ENCODE measurements at regions not wholly inside any gene's neighbourhood (a gene's known extent, or its start where the extent isn't known, plus 50 kb on each side); places are given as distances from the start of the nearest gene placed in this dataset.
"Not testable (repeated sequence)": the region's sequence is repeated elsewhere in the genome, so short reads cannot be mapped to it uniquely, and the experiment has no call there.

DNA sequence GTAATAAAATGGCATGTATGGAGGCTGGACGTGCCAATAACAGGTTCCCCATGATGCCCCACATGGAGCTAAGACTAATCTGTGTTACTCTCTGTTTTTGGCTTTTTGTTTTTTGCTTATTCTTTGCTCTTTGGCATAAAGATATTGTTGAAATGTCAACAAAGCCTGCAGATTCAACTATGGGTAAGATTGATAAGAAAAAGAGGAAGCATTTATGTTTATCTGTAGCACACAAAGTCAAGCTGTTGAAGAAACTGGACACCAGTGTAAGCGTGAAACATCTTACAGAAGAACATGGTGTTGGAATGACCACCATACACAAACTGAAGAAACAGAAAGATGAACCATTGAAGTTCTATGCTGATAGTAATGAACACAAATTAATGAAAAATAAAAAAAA is 402.7 kb downstream of the LTN1 start:
- no peak for DNase-seq (ENCODE audit: low read depth in 2 of 2)

DNA sequence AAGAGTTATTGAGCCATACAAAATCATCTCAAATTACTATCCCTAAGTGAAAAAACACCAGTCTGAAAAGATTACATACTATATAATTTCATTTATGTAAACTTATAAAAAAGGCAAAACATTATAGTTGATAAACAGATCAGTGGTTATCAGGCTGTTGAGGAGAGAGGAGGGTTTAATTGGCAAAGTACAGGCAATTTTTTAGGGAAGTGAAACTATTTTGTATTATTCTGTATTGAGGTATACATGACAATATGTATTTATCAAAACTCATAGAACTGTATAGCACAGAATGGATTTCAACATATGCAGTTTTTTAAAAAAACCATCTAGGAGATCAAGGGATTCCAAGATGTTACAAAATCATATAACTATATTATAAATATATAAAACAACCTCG is 403.7 kb downstream of the LTN1 start:
- no peak for DNase-seq (ENCODE audit: low read depth in 2 of 2)

DNA sequence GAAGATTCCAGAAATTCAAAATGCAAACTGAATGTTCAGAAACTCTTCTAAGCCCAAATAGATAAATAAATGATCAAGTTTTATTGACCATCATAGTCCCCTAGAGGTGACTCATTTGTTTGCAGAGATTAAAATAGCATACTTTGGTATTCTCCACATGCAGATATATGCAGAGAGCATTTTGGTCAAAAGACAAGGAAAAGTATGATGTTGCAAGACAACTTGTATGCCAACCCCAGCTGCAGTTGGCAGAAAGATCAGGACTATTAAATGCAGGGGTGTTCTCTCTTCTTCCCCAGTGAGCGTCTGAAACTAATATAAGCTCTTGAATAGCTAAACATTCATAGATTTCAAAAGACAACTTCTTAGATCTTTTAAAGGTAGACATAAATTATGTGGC is 404.9 kb downstream of the LTN1 start:
- DNase-seq (ENCODE audit: low read depth in 2 of 2), result no peak

DNA sequence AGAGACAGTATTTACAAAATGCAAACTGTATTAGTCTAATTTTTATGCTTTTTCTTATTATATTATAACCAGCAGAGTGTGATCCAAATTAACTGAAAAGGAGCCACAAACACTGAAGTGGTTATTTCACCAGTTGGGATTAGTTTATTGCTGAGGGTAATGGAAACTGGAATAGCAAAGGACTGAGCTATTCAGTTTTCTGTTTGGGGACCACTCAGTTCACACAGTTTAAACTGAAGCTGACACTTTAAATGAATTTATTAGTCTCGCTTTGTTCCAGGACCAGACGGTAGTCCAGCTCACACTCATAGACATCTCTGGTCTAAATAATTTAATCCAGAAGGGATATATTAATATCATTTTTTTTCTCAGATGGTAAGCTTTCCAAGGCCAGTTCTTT is 410.7 kb downstream of the LTN1 start:
- DNase-seq (ENCODE audit: low read depth in 2 of 2), result no peak

DNA sequence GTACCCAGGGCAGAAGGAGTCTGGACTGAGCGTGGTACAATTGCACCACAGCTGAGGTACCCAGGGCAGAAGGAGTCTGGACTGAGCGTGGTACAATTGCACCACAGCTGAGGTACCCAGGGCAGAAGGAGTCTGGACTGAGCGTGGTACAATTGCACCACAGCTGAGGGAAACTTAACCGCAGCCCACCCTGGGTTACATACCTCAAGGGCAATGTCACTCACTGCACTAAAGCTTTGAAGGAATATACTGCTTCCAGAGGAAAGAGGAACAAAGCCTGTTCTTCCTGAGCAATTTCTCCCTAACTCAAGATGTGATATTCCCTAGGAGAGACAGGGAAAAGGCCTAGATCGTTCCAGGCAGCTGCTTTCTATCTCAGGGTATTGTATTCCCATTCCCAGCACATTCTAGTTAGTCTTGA is 411.4 kb downstream of the LTN1 start:
- not testable (repeated sequence) for DNase-seq (ENCODE audit: low read depth in 2 of 2)

DNA sequence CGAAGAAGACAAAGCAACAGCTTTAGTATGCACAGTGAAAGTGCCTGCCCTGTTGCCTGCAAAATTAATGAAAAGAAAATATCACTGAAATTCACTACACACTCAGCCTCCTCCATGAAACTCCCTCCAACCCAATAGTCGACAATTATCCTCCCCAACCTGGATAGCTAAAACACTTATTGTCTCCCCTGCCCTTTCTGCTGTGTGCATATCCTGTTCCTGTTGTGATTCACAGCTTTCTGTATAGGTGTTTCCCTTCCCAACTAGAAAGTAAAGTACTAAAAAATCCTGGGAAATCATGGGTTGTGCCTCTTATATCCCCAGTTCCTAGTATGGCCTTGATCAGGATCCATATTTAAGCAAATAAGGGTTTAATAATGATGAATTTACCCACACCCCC is 412.1 kb downstream of the LTN1 start:
- no peak for DNase-seq (ENCODE audit: low read depth in 2 of 2)

DNA sequence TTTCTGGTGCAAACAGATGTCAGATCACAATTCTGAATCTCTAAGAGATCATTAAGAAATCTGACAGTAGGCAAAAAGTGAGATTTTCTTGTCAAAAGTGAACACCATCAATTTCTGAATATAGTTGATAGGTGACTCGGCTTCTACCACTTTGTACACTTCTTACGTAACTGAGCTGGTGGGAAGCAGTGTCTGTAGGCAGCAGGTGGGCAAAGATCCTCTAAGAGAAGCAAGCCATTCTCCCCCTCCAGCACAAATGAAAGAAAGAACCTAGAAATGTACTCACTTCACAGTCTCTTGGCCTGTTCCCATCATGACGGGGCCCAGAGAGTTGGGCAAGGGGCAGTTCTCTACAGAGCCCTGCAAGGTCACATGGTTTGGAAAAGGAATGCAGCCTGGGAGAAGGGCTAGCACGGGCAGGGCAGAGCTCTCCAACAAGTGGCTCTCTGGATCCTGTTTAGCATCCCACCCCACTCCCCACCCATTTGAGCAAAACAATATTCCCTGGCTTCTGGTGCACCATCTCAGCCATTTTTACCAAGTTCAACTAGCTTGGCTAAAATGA is 412.6 kb downstream of the LTN1 start:
- no peak for DNase-seq (ENCODE audit: low read depth in 2 of 2)

DNA sequence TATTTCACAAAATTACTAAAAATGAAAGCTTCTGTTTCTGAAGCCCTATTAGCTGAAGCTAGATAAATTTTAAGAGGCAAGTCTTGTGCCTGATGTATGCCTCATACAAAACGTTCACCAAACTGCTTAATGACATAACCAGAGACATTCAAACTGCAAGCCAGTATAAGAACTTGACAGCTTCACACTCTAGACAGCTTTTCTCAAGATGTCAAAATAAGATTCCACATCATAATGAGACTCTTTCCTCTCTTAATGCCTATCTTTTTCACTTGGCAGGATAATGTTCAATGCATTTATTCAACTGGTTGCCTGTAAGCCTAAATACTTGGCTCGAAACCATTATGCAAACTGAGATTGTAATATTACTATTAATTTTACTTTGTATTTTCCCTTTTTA is 424.0 kb downstream of the LTN1 start:
- DNase-seq (ENCODE audit: low read depth in 2 of 2), result no peak

DNA sequence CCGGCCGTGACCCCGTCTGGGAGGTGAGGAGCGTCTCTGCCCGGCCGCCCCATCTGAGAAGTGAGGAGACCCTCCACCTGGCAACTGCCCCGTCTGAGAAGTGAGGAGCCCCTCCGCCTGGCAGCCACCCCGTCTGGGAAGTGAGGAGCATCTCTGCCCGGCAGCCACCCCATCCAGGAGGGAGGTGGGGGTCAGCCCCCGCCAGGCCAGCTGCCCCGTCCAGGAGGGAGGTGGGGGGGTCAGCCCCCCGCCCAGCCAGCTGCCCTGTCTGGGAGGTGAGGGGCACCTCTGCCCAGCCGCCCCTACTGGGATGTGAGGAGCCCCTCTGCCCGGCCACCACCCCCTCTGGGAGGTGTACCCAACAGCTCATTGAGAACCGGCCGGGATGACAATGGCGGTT is 428.7 kb downstream of the LTN1 start:
- not testable (repeated sequence) for DNase-seq (ENCODE audit: low read depth in 2 of 2)

DNA sequence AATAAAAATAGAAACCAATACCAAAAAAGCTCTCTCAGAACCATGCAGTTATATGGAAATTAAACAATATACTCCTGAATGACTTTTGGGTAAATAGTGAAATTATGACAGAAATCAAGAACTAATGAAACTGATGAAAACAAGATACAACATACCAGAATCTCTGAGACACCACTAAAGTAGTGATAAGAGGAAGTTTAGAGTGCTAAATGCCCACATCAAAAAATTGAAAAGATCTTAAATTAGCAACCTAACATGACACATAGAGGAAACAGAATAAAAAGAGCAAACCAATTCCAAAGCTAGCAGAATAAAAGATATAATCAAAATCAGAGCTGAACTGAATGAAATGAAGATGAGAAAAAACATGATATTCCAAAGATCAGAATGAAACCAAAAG is 430.9 kb downstream of the LTN1 start:
- no peak for DNase-seq (ENCODE audit: low read depth in 2 of 2)

DNA sequence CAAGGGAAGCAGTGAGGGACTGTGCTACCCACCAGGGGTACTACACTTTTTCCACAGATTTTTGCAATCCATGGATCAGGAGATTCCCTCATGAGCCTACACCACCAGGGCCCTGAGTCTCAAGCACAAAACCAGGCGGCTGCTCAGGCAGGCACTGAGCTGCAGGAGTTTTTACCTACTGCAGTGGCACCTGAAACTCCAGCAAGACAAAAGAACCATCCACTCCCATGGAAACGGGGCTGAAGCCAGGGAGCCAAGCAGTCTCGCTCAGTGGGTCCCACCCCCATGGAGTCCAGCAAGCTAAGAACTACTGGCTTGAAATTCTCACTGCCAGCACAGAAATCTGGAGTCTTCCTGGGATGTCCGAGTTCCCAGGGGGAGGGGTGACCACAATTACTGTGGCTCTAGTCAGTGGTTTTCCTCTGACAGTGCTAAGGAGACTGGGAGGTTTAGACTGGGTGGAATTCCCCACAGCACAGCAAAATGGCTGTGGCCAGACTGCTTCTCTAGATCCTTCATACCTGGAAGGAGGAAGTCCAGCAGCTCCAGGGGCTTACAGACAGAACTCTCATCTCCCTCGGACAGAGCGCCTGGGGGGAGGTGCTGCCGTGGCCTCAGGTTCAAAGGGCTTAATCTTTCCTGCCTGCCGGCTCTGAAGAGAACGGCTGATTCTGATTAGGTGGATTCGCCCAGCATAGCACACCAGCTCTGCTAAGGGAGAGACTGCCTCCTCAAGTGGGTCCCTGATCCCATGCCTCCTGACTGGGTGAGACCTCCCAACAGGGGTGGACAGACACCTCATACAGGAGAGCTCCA is 437.8 kb downstream of the LTN1 start:
- DNase-seq (ENCODE audit: low read depth in 2 of 2), result no peak

DNA sequence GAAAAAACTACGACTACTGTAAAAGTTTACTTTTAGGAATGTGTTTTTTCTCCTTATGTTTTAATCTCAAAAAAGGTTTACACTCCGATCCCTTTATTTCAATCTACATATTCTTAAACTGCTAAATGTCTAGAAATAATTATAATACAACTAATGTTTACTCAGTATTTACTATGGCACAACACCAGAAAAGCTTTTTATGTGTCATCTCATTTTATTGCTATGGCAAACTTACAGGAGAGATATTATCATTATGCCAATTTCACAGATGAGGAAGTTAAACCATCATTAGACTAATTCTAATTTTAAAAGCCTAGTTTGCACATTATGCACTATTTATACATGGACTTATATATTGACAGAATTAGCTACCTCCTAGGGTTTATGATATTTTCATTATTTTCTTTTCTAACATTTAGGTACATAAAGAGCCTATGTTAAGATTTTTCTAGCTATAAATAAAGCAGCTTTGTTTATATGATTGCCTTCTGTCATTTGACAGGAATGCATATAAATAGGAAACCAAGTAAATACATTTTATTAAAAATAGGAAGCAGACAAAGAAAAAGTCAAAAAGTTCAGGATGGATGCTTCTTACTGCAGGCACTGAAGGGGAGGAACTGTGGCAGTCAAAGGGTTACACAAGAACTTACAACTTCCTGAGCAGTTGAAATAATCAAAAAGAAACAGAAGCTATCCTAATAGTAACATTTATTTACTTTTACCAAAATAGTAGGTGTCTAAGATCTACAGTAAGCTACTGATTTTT is 442.4 kb downstream of the LTN1 start:
- DNase-seq (ENCODE audit: low read depth in 2 of 2), result no peak

DNA sequence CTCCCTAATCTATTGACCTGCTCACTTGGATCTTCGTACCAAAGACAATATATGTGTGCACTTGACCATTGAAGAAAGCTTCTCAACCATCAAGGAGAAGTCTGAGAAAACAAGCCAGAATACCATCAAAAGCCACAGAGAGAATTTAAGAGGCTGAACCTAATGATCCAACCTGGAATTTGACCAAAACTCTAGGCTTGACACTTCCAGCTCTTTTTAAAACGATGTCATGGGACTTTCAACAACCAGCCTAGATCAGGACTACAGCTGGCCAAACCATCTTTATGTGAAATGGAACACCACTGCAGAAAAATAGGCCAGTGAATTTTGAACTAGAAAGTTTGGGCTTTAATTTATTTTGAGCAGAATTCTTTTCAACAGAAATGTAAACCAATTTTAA is 444.4 kb downstream of the LTN1 start:
- no peak for DNase-seq (ENCODE audit: low read depth in 2 of 2)

DNA sequence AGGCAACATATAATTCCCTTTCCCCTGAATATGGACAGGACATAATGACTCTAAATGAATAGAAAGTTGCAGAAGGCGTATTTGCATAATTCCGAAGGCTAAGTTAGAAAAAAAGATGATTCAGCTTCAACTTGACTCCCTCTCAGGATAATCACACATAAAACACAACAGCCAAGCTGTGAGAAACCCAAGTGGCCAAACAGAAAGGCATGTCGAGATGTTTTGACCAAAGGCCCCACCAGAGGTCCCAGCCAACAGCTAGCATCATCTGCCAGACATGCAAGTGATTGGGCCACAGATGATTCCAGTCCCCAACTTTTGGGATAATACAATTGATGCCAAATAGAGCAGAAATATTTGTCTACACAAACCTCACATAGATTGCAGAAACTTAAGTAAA is 444.9 kb downstream of the LTN1 start:
- no peak for DNase-seq (ENCODE audit: low read depth in 2 of 2)

DNA sequence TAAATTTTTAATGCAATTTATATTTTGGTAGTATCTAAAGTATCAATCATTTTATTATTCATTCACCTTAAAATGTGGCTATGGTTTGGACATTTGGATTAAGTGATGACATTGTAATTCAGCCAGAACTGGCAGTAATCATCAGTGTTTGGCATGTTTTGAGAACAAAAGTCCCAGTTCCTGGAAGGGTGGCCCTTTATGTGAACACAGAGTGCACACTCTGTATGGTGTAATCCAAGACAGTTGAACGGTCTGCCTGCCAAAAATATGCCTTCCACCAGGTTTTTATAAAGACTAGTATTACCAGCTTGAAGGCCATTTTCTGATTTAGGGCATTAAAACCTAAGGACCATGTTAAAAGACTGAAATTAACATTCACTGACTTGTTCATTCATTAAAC is 448.7 kb downstream of the LTN1 start:
- no peak for DNase-seq (ENCODE audit: low read depth in 2 of 2)

DNA sequence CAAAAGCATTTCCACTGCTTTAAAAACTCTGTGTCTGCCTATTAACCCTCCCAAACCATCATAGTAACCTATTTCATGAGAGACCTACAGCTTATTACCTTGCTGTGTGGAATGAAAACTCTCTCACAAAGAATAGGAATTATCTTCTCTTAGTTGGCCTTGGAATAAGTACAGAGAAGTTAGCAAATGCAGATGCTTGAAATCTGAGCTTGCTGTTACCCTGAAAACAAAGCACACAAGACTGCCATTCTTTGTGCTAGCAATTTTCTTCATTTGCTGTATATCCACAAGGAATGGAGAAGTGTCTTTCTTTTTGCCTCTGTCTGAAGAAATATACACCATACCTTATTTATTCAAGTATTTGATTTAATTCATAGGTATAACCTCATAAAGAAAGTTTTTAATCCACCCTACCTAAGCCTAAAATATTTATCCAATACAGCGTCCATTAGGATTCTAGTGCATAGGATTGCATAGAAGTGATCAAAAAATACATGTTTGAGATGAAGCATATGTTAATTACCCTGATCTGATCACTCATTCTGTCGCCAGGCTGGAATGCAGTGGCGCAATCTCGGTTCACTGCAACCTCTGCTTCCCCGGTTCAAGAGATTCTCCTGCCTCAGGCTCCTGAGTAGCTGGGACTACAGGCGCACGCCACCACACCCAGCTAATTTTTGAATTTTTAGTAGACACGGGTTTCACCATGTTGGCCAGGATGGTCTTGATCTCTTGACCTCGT is 451.1 kb downstream of the LTN1 start:
- DNase-seq (ENCODE audit: low read depth in 2 of 2), result no peak

DNA sequence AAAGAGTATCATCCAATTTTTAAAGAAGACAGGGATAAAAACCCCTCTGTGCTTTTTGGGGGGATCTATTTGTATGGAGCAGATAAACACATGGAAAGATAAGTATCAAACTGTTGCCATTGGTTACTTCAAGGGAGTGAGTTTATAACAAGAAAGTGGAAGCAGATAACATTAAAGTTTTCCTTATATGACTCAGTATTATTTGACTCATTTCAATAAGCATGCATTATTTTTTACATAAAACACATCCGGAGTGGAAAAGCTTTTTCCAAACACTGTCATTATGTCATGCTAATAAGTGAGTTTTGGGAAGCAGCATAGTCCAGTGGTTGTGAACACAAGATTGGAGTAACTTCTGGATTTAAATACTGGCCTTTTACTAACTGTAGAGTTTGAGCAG is 452.2 kb downstream of the LTN1 start:
- DNase-seq (ENCODE audit: low read depth in 2 of 2), result no peak

DNA sequence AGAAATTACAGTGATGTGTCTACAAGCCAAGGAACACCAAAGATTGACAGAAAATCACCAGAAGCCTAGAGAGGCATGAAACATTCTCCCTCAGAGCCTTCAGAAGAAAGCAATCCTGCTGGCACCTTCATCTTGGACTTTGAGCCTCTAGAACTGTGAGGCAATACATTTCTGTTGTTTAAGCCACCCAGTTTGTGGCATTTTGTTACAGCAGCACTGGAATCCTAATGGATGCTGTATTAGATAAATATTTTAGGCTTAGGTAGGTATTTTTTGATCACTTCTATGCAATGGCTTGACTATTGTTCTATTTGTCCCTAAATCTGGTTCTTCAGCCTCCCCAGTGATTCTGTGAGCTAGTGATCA is 453.1 kb downstream of the LTN1 start:
- no peak for DNase-seq (ENCODE audit: low read depth in 2 of 2)

DNA sequence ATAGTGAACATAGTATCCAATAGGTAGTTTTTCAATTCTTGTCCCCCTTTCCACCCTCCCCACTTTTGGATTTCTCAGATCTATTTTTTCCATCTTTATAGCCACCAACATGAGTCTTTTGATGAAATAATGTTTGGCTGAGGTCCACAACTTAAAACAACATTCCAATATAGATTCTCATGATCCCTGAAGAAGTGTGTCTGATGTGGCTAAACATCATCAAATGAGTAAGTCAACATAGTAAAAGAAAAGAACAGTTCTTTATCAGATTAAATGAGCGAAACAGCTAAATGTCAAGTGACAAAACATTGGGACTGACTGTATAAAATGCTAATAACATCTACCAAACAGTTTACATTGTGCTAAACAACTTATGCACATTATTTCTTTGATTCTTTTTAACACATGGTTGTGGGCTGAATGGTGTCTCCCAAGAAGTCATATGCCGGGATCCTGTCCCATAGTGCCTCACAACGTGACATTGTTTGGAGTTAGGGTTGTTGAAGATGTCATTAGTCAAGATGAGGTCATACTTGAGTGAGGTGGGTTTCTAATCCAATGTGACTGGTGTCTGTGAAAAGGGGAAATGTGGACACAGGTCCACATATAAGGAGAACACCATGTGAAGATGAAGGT is 453.6 kb downstream of the LTN1 start:
- DNase-seq (ENCODE audit: low read depth in 2 of 2), result no peak

DNA sequence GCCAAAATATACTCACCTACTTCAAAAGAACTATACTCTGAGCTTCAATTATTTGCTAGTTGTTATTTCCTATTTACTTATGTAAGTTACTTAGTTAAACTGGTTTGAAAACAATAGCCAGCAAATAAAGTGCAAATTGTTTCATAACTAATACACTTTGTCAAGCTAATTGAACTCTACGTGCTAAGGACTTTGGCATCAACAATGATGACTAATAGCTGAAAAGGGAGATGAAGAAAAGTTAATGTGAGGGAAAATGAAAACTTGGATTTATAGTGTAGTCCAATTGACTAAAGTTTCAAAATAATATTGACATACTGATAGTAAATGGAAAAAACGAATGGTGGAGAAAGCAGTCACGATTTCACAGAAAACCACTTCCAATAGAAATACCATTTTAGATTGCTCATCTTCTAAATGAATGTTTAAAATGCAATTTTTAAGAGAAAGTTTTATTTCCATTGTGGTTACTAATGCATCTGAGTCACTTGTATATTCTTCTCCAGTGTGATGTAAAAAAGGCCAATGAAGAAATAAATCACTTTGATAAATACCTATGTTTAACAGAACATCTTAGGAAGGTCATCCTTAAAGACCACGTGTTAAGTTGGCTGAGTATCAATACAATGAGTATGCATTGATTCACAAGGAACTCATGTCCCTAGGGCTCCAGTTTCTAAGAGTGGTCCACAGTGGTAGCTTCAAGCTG is 455.2 kb downstream of the LTN1 start:
- no peak for DNase-seq (ENCODE audit: low read depth in 2 of 2)

DNA sequence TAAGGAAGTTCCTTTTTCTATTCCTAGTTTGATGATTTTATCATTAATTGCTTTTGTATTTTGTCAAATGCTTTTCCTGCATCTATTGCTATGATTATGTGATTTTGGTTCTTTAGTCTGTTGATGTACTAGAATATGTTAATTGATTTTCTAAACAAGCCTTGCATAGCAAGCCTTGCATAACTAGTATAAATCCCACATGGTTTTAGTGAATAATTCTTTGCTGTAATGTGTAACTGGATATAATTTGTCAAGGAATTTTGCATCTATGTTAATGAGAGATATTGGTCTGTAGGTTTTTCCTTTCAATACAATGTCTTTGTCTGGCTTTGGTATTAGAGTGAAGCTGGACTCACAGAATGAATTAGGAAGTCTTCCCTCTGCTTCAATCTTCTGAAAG is 460.2 kb downstream of the LTN1 start:
- DNase-seq (ENCODE audit: low read depth in 2 of 2), result no peak

Data from stimulated activated CD8-positive, alpha-beta memory T cell treated with anti-CD3 and anti-CD28 coated beads, Interleukin-15, amount 100 ng/mL, for 48 hours (primary cell).